IPS-NIHi11 (cell line): ENCODE measurements at regions not wholly inside any gene's neighbourhood (a gene's known extent, or its start where the extent isn't known, plus 50 kb on each side); places are given as distances from the start of the nearest gene placed in this dataset.

Experiments used
- DNase-seq: peaks from one replicate; pipeline ENCODE4 v3.0.0; 2012; ENCODE audit warnings: mixed read lengths, low spot score

DNA sequence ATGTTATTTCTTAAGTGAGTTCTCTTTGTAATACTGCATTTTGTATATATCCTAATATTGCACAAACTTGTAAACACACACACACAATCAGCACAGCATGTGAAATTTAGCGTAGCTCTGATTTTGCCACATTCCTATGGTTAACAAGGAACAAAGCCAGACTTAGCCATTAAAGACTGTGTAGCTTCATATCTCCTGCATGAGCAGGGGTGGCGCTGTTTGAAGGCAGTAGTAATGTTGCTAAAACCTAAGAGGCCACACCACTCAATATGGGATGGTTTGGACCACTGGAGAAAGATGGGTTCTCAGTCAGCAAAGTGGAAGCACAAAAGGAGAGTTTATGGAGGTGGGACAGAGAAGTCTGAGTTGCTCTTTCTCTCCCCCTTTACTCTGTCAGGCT lies 61.1 kb upstream of the RND3 start:
- DNase-seq = peak; percentile 51

DNA sequence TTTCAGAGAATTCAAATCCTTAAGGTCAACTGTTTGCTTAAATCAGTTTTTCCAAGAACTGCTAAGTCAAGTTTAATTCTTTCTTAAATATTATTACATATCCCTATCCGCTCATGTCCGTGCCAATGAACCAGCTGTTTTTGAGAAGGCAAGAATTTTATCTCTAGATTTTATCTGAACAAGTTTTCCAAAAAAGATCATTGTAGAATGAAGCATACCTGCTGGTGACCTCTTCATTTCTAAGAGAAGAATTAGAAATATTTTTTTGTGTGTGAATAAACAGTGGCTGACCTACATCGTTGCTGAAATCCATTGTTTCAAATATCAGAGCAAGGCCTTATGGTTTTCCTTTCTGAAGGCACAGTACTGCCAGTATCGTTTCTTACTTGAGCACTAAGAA lies 58.4 kb upstream of the RND3 start:
- DNase-seq = no peak

DNA sequence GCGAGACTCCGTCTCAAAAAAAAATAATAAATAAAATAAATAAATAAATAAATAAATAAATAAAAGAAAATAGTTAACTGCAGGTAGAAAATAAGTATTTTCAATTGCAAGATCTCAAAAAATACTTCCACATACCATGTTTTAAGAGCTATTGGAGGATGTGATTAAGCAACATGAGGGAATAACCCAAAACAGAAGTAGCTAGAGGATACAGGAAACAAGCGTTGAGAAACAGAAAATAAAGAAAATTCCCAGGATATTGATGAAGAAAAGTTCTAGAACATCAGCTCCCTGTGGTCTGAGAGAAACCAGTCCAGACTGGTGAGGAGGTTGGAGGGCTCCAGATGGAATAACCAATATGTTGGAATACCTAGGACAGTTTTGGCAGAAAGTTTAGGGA lies 57.3 kb upstream of the RND3 start:
- DNase-seq = no peak

DNA sequence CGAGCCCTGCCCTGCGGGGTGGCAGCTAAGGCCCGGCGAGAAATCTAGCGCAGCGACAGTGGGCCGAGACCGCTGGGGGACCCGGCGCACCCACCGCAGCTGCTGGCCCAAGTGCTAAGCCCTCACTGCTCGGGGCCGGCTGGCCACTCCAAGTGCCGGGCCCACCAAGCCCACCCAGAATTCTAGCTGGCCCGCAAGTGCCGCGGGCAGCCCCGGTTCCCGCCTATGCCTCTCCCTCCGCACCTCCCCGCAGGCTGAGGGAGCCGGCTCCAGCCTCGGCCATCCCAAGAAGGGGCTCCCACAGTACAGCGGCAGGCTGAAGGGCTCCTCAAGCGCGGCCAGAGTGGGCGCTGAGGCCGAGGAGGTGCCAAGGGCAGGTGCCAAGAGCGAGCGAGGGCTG lies 55.2 kb upstream of the RND3 start:
- DNase-seq = no peak

DNA sequence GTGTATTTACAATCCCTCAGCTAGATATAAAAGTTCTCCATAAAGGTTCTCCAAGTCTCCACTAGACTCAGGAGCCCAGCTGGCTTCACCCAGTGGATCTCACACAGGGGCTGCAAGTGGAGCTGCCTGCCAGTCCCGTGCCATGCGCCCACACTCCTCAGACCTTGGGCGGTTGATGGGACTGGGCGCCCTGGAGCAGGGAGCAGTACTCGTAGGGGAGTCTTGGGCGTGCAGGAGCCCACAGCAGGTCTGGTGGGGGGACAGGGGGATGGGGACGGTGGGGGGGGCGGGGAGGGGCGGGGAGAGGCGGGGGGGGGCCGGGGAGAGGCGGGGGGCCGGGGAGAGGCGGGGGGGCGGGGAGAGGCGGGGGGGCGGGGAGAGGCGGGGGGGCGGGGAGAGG lies 54.7 kb upstream of the RND3 start:
- DNase-seq = no peak

DNA sequence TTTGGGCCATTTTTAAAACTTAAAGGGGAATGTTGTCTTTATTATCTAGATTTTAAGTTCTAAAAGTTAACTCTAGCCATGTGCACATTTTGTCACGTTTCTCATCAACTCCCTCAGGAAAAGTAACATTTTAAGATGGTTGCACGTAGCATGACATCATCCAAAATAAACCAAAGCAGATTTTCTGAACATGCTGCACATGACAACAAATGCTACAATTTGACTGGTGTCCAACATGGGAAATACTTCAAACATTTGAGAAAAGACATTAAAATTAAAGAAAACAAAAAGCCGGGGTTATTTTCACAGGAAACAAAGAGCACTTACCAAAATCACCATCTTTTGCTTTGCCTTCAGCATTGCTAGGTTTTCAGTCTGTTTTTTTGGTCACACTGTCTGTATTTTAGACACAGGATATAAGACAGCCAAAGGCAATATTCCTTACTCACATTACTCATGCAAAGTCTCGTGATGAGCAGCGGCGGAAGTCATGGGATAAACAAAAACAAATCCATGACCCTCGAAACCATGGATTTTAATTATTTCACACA lies 51.3 kb upstream of the RND3 start:
- no peak for DNase-seq
